ENCODE measurements at regions not wholly inside any gene's neighbourhood (a gene's known extent, or its start where the extent isn't known, plus 50 kb on each side); places are given as distances from the start of the nearest gene placed in this dataset.

GRCh38 chr9:105828171-105828570 lies 133.8 kb downstream of the TMEM38B start:
- no peak for DNase-seq (ENCODE audit: extremely low read depth, low read depth)
- TF ChIP-seq, protein P1, sequence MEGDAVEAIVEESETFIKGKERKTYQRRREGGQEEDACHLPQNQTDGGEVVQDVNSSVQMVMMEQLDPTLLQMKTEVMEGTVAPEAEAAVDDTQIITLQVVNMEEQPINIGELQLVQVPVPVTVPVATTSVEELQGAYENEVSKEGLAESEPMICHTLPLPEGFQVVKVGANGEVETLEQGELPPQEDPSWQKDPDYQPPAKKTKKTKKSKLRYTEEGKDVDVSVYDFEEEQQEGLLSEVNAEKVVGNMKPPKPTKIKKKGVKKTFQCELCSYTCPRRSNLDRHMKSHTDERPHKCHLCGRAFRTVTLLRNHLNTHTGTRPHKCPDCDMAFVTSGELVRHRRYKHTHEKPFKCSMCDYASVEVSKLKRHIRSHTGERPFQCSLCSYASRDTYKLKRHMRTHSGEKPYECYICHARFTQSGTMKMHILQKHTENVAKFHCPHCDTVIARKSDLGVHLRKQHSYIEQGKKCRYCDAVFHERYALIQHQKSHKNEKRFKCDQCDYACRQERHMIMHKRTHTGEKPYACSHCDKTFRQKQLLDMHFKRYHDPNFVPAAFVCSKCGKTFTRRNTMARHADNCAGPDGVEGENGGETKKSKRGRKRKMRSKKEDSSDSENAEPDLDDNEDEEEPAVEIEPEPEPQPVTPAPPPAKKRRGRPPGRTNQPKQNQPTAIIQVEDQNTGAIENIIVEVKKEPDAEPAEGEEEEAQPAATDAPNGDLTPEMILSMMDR (IDR thresholded peaks at IDR 0.05; ENCODE audit: low read depth, low read length): no peak

DNA sequence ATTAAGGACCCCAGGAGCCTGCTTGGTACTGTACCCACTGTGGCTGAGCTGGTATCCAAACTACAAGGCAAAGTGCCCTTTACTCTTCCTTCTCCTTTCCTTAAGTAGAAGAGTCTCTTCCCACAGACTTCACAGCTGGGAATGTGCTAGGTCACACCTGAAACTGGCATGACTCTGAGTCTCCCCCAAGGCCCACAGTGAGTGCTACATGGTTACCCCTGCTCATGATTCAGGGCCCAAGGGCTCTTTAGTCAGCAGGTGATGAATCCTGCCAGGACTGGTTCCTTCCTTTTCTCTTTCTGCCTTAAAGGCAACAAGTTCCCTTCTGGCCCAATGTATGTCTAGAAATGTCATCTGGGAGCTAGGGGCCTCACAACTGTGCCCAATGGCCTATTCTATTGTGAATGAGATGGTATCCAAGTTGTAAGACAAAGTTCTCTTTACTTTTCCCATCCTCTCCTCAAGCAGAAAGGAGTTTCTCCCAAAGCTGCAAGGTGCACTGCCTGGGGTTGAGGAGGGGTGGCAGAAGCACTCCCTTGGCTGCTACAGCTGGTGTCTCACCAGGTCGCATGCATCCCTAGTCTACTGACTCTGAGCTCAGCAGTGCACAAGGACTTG lies 134.4 kb downstream of the TMEM38B start:
- TF ChIP-seq, protein P1 (IDR thresholded peaks at IDR 0.05; ENCODE audit: low read depth, low read length): no peak
- no peak for DNase-seq (ENCODE audit: extremely low read depth, low read depth)

GRCh38 chr9:105830461-105830860 lies 136.1 kb downstream of the TMEM38B start:
- TF ChIP-seq, protein P1 (IDR thresholded peaks at IDR 0.05; ENCODE audit: low read depth, low read length): no peak
- DNase-seq (ENCODE audit: extremely low read depth, low read depth): no peak

DNA sequence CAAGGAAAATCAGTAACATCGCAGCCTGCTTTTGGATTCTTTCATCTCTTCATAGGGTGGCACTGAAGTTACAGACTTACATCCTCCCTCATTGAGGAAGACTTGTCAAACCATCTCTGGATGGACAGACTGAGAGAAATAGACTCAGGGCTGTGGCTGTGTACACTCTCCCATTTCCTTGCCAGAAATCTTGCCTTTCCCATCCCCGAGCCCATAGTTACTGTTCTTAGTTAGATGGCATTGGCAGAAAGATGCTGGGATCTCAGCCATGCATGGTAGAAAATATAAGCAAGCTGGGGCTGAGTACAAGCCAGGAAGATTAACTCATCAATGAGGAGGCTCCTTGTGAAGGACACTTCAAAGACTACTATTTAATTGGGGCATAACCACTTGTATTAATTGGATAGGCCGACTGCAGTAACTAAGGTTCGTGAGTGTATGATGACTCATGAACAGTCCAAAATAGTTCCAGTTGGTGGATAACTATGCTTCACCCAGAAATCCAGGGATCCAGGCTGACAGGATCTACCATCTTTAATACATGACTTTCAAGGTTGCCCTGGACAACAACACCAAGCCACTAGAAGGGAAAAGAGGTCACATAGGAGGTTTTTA lies 137.9 kb downstream of the TMEM38B start:
- TF ChIP-seq, protein P1 (IDR thresholded peaks at IDR 0.05; ENCODE audit: low read depth, low read length): no peak
- DNase-seq (ENCODE audit: extremely low read depth, low read depth): no peak

DNA sequence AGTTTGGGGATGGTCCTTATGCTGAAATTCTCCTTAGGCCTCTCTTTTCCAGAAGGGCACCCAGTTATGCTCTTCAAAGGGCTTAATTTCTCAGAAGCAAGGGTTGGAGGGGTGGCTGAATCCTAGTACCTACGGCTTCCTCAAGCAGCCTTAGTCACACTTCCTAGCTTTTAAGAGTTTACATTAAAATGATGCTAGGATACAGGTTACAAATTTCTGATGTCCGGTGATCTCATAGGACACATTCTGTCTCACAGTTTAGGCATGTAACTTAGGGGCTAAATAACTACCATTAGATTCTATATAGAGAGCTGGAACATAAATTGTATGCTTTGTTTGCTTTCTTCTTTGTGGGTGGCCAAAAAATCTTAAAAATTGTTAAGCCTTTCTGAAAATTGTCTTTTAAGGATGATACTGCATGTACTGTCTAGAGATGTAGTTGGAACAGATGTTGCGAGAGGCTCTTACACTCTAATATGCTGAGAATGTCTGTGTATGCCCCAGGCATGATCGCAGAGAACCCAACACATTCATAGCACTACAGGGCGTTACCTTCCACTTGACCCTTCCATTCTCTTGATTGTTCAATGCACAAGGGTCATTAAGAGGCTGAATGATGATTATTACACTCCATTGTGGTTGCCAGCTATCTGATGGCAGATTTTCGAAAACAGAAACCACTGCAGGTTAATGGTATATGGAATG lies 139.1 kb downstream of the TMEM38B start:
- TF ChIP-seq, protein P1 (IDR thresholded peaks at IDR 0.05; ENCODE audit: low read depth, low read length): no peak
- no peak for DNase-seq (ENCODE audit: extremely low read depth, low read depth)

DNA sequence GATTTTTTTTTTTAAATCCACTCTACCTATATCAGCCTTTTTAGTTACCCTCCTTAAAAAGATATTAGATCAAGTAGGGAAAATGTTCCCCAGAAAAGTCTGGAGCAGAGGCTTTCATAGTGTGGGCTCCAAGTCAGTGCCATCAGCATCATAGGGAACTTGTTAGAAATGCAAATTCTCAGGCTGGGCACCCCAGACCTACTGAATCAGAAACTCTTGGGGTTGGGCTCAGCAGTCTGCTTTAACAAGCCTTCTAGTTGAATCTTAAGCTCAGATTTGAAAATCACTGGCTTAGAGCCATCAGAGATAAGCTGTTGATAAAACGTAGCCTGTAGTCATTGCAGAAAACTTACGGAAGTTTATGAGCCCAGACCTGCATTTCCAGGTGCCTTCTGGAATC lies 140.1 kb downstream of the TMEM38B start:
- no peak for DNase-seq (ENCODE audit: extremely low read depth, low read depth)
- TF ChIP-seq, protein P1 (IDR thresholded peaks at IDR 0.05; ENCODE audit: low read depth, low read length): no peak

DNA sequence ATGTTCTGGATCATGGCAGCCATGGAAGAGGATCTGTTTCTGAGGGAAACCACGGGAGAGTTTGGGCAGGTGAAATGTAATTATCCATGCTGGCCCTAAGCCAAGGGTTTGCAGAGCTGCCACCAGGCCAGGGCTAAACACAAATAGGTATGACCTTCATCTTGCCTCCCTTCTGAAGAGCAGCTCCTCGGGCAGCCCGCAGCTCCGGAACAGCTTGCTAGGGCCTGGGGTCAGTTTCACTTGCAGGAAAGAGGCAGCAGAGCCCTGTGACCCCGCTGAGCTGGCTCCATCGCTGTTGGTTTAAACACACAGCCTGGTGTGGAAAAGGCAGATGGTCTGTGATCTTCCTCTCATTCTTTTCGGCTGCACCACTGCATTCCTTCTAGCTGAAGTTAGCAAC lies 141.4 kb downstream of the TMEM38B start:
- no peak for DNase-seq (ENCODE audit: extremely low read depth, low read depth)
- TF ChIP-seq, protein P1 (IDR thresholded peaks at IDR 0.05; ENCODE audit: low read depth, low read length): no peak
